ENCODE measurements at regions not wholly inside any gene's neighbourhood (a gene's known extent, or its start where the extent isn't known, plus 50 kb on each side); places are given as distances from the start of the nearest gene placed in this dataset.

GRCh38 chr3:152656214-152656971 lies 178.5 kb upstream of the P2RY1 start:
- Histone ChIP-seq H3K9ac (no peak overlapping the region), H3K27me3 (no peaks in the 10 kb centered on the region), H3K4me2 (peak overlapping the region; percentile 18), H3K4me1 (0 out of 2 replicates have a peak, but pooled peaks cover 11% of the 10 kb centered on the region), H3K36me3 (no peaks in the 10 kb centered on the region), H3K27ac (no peak overlapping the region), H4K20me1 (no peaks in the 10 kb centered on the region), H3K4me3 (no peak overlapping the region), H3K9me3 (peaks cover 5% of the 10 kb centered on the region)
- TF ChIP-seq Cebpa-rat (IDR thresholded peaks at IDR 0.05), result no peak

GRCh38 chr3:152656972-152657355 lies 178.0 kb upstream of the P2RY1 start:
- H3K4me1 ChIP-seq, result 0 out of 2 replicates have a peak, but pooled peaks cover 11% of the 10 kb centered on the region
- peaks cover 6% of the 10 kb centered on the region for H3K9me3 ChIP-seq
- H3K27ac ChIP-seq, result no peak overlapping the region
- H4K20me1 ChIP-seq, result no peaks in the 10 kb centered on the region
- H3K9ac ChIP-seq, result no peak overlapping the region
- H3K4me2 ChIP-seq, result peak overlapping the region; percentile 18
- H3K36me3 ChIP-seq, result no peaks in the 10 kb centered on the region
- TF ChIP-seq Cebpa-rat (IDR thresholded peaks at IDR 0.05), result no peak
- H3K4me3 ChIP-seq, result no peak overlapping the region
- no peaks in the 10 kb centered on the region for H3K27me3 ChIP-seq

GRCh38 chr3:152658977-152659720 lies 175.8 kb upstream of the P2RY1 start:
- Histone ChIP-seq H3K4me1 (0 out of 2 replicates have a peak, but pooled peaks cover 11% of the 10 kb centered on the region), H4K20me1 (no peaks in the 10 kb centered on the region), H3K27ac (no peak overlapping the region), H3K27me3 (no peaks in the 10 kb centered on the region), H3K4me2 (no peak overlapping the region), H3K4me3 (no peak overlapping the region), H3K36me3 (no peaks in the 10 kb centered on the region), H3K9me3 (peaks cover 6% of the 10 kb centered on the region), H3K9ac (no peak overlapping the region)
- no peak for TF ChIP-seq Cebpa-rat (IDR thresholded peaks at IDR 0.05)

- no peaks in the 10 kb centered on the region for H3K36me3 ChIP-seq
- H3K27me3 ChIP-seq, result no peaks in the 10 kb centered on the region
- H3K4me1 ChIP-seq, result no peaks in the 10 kb centered on the region
- no peak overlapping the region for H3K4me2 ChIP-seq
- H4K20me1 ChIP-seq, result no peaks in the 10 kb centered on the region
- H3K4me3 ChIP-seq, result no peak overlapping the region
- no peak overlapping the region for H3K27ac ChIP-seq
- H3K9me3 ChIP-seq, result peaks cover 6% of the 10 kb centered on the region
- no peak for TF ChIP-seq Cebpa-rat (IDR thresholded peaks at IDR 0.05)
- no peak overlapping the region for H3K9ac ChIP-seq
Measured at GRCh38 chr3:152662157-152662556, 172.8 kb upstream of the P2RY1 start.

GRCh38 chr3:152664766-152665165 lies 170.2 kb upstream of the P2RY1 start:
- no peak for TF ChIP-seq Cebpa-rat (IDR thresholded peaks at IDR 0.05)
- no peaks in the 10 kb centered on the region for H3K4me1 ChIP-seq

GRCh38 chr3:152667267-152667666 lies 167.7 kb upstream of the P2RY1 start:
- TF ChIP-seq Cebpa-rat (IDR thresholded peaks at IDR 0.05), result no peak
- no peak overlapping the region for H3K4me3 ChIP-seq
- no peaks in the 10 kb centered on the region for H3K36me3 ChIP-seq
- no peaks in the 10 kb centered on the region for H3K4me1 ChIP-seq
- no peaks in the 10 kb centered on the region for H4K20me1 ChIP-seq
- H3K9ac ChIP-seq, result no peak overlapping the region
- H3K27me3 ChIP-seq, result no peaks in the 10 kb centered on the region
- H3K9me3 ChIP-seq, result no peaks in the 10 kb centered on the region
- no peak overlapping the region for H3K4me2 ChIP-seq
- no peak overlapping the region for H3K27ac ChIP-seq

More at GRCh38 chr3:152664766-152665165, 170.2 kb upstream of the P2RY1 start:
- H3K4me3 ChIP-seq, result no peak overlapping the region
- no peak overlapping the region for H3K4me2 ChIP-seq
- peaks cover 6% of the 10 kb centered on the region for H3K9me3 ChIP-seq
- H3K27ac ChIP-seq, result no peak overlapping the region
- H3K9ac ChIP-seq, result no peak overlapping the region
- H4K20me1 ChIP-seq, result no peaks in the 10 kb centered on the region
- H3K36me3 ChIP-seq, result no peaks in the 10 kb centered on the region
- H3K27me3 ChIP-seq, result no peaks in the 10 kb centered on the region

- H3K9ac ChIP-seq, result no peak overlapping the region
- no peak overlapping the region for H3K4me2 ChIP-seq
- H3K9me3 ChIP-seq, result no peaks in the 10 kb centered on the region
- H3K4me3 ChIP-seq, result no peak overlapping the region
- no peaks in the 10 kb centered on the region for H3K36me3 ChIP-seq
- H3K27me3 ChIP-seq, result no peaks in the 10 kb centered on the region
- H3K27ac ChIP-seq, result no peak overlapping the region
- TF ChIP-seq Cebpa-rat (IDR thresholded peaks at IDR 0.05), result no peak
- H3K4me1 ChIP-seq, result no peaks in the 10 kb centered on the region
- H4K20me1 ChIP-seq, result no peaks in the 10 kb centered on the region
Measured at GRCh38 chr3:152669560-152669959, 165.4 kb upstream of the P2RY1 start.

- H3K4me1 ChIP-seq, result no peaks in the 10 kb centered on the region
- H3K27me3 ChIP-seq, result no peaks in the 10 kb centered on the region
- H3K27ac ChIP-seq, result no peak overlapping the region
- no peaks in the 10 kb centered on the region for H3K9me3 ChIP-seq
- H3K36me3 ChIP-seq, result no peaks in the 10 kb centered on the region
- no peak overlapping the region for H3K4me3 ChIP-seq
- TF ChIP-seq Cebpa-rat (IDR thresholded peaks at IDR 0.05), result no peak
- H3K9ac ChIP-seq, result no peak overlapping the region
- no peaks in the 10 kb centered on the region for H4K20me1 ChIP-seq
- no peak overlapping the region for H3K4me2 ChIP-seq
Measured at GRCh38 chr3:152671446-152672319, 163.2 kb upstream of the P2RY1 start.

- Histone ChIP-seq H3K4me1 (no peaks in the 10 kb centered on the region), H4K20me1 (no peaks in the 10 kb centered on the region), H3K4me2 (no peak overlapping the region), H3K27me3 (no peaks in the 10 kb centered on the region), H3K27ac (no peak overlapping the region), H3K9me3 (no peaks in the 10 kb centered on the region), H3K4me3 (no peak overlapping the region), H3K9ac (no peak overlapping the region), H3K36me3 (no peaks in the 10 kb centered on the region)
- no peak for TF ChIP-seq Cebpa-rat (IDR thresholded peaks at IDR 0.05)
Measured at GRCh38 chr3:152672320-152672649, 162.6 kb upstream of the P2RY1 start.

All from BLaER1 (cell line).